Smooth muscle cell (in vitro differentiated cells): ENCODE measurements at regions not wholly inside any gene's neighbourhood (a gene's known extent, or its start where the extent isn't known, plus 50 kb on each side); places are given as distances from the start of the nearest gene placed in this dataset.

Source experiments
- DNase-seq: peaks from one replicate; lab custom pipeline; 2025; ENCODE audit not compliant: unreplicated experiment; lab: John Stamatoyannopoulos, UW
- H2AFZ ChIP-seq: fragments of 200-600 bp; sonication (generic); 2 replicates; pipeline ENCODE4 v1.6.0; 2016; ENCODE audit warnings: antibody characterized with exemption, low read depth, mild to moderate bottlenecking
- H3F3A ChIP-seq: fragments of 200-600 bp; sonication (generic); 2 replicates; pipeline ENCODE4 v1.6.0; 2017; ENCODE audit warnings: antibody characterized with exemption, low read depth
- H3K27ac ChIP-seq: fragments of 200-600 bp; sonication (generic); 2 replicates; pipeline ENCODE4 v1.5.1; 2016; ENCODE audit warnings: low read depth, mild to moderate bottlenecking
- H3K27me3 ChIP-seq: fragments of 200-600 bp; sonication (generic); 2 replicates; pipeline ENCODE4 v1.6.1; 2016; ENCODE audit warnings: low read depth, mild to moderate bottlenecking
- H3K36me3 ChIP-seq: fragments of 200-600 bp; sonication (generic); 2 replicates; pipeline ENCODE4 v1.5.1; 2016; ENCODE audit warnings: low read depth
- H3K4me1 ChIP-seq: fragments of 200-600 bp; sonication (generic); 2 replicates; pipeline ENCODE4 v1.5.1; 2016; ENCODE audit warnings: low read depth
- H3K4me2 ChIP-seq: fragments of 200-600 bp; sonication (generic); 2 replicates; pipeline ENCODE4 v1.6.0; 2016; ENCODE audit warnings: mild to moderate bottlenecking
- H3K4me3 ChIP-seq: fragments of 200-600 bp; sonication (generic); 2 replicates; pipeline ENCODE4 v1.5.1; 2016; ENCODE audit warnings: mild to moderate bottlenecking
- H3K79me2 ChIP-seq: fragments of 200-600 bp; sonication (generic); 2 replicates; pipeline ENCODE4 v1.6.0; 2016; ENCODE audit warnings: low read depth, mild to moderate bottlenecking
- H3K9ac ChIP-seq: fragments of 200-600 bp; sonication (generic); 2 replicates; pipeline ENCODE4 v1.6.0; 2016; ENCODE audit warnings: low read depth
- H3K9me3 ChIP-seq: fragments of 200-600 bp; sonication (generic); replicated peaks from 2 replicates; pipeline ENCODE4 v1.5.1; 2016; ENCODE audit warnings: low read depth
- H4K20me1 ChIP-seq: fragments of 200-600 bp; sonication (generic); 2 replicates; pipeline ENCODE4 v1.6.0; 2016; ENCODE audit warnings: low read depth
- WGBS: methylation state at CpG from one replicate; pipeline ENCODE4 v1.1.7; 2016; ENCODE audit warnings: low lambda C conversion rate; 5-methylcytosine and 5-hydroxymethylcytosine counted together
- TF ChIP-seq, protein P1 (sequence below): fragments of 200-600 bp; sonication (generic); IDR thresholded peaks from 2 replicates; pipeline ENCODE4 v1.5.1; 2017; ENCODE audit warnings: borderline replicate concordance, mild to moderate bottlenecking, antibody characterized with exemption; ENCODE audit not compliant: insufficient read depth, poor library complexity, severe bottlenecking

DNA sequence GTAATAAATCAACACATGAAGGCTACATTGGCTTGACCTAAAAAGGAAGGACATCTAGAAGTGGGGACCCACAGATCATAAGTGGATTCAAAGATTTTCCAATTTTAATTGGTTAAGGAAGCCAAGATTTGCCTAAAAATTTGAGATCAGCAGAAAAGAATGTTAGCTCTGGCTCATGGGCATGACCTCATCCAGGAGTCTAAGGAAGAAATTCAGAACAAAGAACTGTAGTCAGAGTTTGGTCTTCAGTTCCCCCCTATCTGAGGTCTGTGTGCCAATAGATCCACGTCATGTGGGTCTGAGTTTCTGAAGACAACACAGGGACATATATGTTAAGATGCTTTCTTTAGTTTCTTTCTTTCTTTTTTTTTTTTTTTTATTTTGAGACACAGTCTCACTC, 648.8 kb upstream of the SPRY2 start:
- TF ChIP-seq, protein P1, sequence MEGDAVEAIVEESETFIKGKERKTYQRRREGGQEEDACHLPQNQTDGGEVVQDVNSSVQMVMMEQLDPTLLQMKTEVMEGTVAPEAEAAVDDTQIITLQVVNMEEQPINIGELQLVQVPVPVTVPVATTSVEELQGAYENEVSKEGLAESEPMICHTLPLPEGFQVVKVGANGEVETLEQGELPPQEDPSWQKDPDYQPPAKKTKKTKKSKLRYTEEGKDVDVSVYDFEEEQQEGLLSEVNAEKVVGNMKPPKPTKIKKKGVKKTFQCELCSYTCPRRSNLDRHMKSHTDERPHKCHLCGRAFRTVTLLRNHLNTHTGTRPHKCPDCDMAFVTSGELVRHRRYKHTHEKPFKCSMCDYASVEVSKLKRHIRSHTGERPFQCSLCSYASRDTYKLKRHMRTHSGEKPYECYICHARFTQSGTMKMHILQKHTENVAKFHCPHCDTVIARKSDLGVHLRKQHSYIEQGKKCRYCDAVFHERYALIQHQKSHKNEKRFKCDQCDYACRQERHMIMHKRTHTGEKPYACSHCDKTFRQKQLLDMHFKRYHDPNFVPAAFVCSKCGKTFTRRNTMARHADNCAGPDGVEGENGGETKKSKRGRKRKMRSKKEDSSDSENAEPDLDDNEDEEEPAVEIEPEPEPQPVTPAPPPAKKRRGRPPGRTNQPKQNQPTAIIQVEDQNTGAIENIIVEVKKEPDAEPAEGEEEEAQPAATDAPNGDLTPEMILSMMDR: no peak
- no peaks in the 10 kb centered on the region for H4K20me1 ChIP-seq
- no peaks in the 10 kb centered on the region for H3K4me1 ChIP-seq
- no peak for DNase-seq
- no peak overlapping the region for H3K4me2 ChIP-seq
- WGBS: 81% methylated on average over 1 of the region's 1 CpG
- no peak overlapping the region for H3K27ac ChIP-seq
- no peaks in the 10 kb centered on the region for H3K27me3 ChIP-seq
- no peak overlapping the region for H3K9ac ChIP-seq
- no peak overlapping the region for H2AFZ ChIP-seq
- no peaks in the 10 kb centered on the region for H3K9me3 ChIP-seq
- H3K36me3 ChIP-seq: no peaks in the 10 kb centered on the region
- no peaks in the 10 kb centered on the region for H3F3A ChIP-seq
- no peaks in the 10 kb centered on the region for H3K79me2 ChIP-seq
- H3K4me3 ChIP-seq: no peak overlapping the region

DNA sequence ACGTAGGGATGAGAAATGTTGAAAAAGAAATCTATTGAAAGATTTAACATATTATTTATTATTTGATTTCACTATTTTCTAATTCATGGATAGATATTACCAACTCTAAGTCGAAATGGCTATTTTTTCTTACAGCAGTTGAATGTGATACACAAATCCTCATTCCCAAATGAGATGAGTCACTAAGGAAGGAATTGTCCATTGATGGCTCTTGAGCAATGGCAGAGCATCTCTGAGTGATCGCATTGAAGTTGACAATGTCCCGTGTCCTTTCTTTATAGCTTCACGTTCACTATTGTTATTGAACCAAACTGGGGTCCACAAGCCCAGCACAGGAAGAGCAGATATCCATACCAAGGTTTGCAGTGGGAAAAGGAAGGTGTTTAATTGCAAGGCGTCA, 648.3 kb upstream of the SPRY2 start:
- Histone ChIP-seq H3F3A (no peaks in the 10 kb centered on the region), H3K9me3 (no peaks in the 10 kb centered on the region), H3K79me2 (no peaks in the 10 kb centered on the region), H3K27me3 (no peaks in the 10 kb centered on the region), H3K36me3 (no peaks in the 10 kb centered on the region), H2AFZ (no peak overlapping the region), H3K9ac (no peak overlapping the region), H4K20me1 (no peaks in the 10 kb centered on the region), H3K27ac (no peak overlapping the region), H3K4me3 (no peak overlapping the region), H3K4me2 (no peak overlapping the region), H3K4me1 (no peaks in the 10 kb centered on the region)
- no peak for DNase-seq
- 91% methylated on average over 6 of the region's 6 CpGs for WGBS
- TF ChIP-seq, protein P1: no peak

DNA sequence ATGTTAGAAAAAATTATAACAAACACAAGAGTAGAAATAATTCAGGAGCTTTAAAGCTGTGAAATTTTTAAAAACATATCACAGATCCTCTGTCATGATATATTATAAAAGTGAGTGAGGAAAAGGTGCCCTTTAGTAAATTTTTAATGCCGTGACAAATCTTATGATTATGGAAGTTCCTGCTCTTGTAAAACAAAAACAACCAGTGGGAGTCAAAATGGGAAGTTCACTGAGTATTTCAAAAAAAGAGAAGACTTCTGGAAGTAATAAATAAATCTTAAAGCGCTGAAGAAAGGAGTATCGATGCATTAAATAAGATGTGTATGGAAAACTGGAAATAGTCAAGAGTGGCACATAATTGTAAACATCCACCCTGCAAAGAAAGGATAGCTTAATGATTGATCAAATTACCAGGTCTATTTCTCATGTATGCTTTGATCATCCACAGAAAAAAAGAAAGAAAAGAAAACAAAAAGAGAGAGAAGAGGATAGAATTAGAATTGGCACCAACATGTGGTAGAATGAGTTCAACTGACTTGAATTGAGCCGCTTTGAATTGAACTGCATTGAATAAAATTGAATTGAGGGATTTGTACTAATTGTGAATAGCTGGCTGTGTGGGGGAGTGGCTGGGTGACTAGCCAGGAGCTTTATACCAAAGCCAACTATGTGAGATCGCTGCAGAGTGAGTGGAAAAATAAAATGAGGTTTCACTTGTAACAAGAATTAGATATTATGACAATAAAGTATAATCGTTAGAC, 647.6 kb upstream of the SPRY2 start:
- no peaks in the 10 kb centered on the region for H3F3A ChIP-seq
- H3K79me2 ChIP-seq: no peaks in the 10 kb centered on the region
- 95% methylated on average over 6 of the region's 6 CpGs for WGBS
- no peak overlapping the region for H3K9ac ChIP-seq
- no peaks in the 10 kb centered on the region for H3K4me1 ChIP-seq
- no peak overlapping the region for H3K4me3 ChIP-seq
- no peaks in the 10 kb centered on the region for H3K9me3 ChIP-seq
- no peaks in the 10 kb centered on the region for H4K20me1 ChIP-seq
- no peaks in the 10 kb centered on the region for H3K27me3 ChIP-seq
- TF ChIP-seq, protein P1: no peak
- H3K36me3 ChIP-seq: no peaks in the 10 kb centered on the region
- H3K4me2 ChIP-seq: no peak overlapping the region
- H2AFZ ChIP-seq: no peak overlapping the region
- no peak for DNase-seq
- H3K27ac ChIP-seq: no peak overlapping the region
